ENCODE measurements at regions not wholly inside any gene's neighbourhood (a gene's known extent, or its start where the extent isn't known, plus 50 kb on each side); places are given as distances from the start of the nearest gene placed in this dataset.

DNA sequence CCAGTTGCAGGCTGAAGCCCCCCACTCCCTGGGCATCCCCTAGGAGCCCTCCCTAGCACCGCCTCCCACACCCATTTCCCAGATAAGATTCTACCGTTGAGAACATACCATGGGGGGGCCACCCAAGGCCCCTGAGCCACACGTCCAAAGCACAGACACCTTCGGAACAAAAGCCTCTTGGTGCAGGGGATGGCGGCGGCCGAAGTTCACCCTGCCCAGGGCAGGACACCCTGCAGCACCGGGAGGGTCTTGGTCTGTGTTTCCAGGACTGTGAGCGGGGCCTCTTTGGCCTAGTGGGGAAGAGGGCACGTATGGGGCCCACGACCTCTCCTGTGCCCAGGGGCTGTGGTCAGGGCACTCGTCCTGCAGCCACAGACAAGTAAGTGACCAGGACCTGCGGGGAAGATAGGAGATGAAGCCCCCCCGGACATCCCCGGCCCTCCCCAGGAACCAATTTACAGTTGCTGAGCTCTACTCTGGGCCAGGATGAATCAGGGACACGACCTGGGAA, 154.3 kb upstream of the C14orf180 start:
- Histone ChIP-seq H3K4me1 (ENCODE audit: insufficient read depth, low read length) (no peaks in the 10 kb centered on the region), H3K79me2 (ENCODE audit: insufficient read depth, low read length) (no peaks in the 10 kb centered on the region), H3K9me3 (ENCODE audit: low read depth, low read length) (no peaks in the 10 kb centered on the region), H3K4me2 (ENCODE audit: insufficient read depth, low read length) (no peak overlapping the region), H3K27me3 (ENCODE audit: insufficient read depth, low read length) (no peaks in the 10 kb centered on the region), H3K36me3 (ENCODE audit: insufficient read depth, low read length) (no peaks in the 10 kb centered on the region), H3K4me3 (ENCODE audit: insufficient read depth, low read length) (no peak overlapping the region), H4K20me1 (ENCODE audit: insufficient read depth, low read length) (no peaks in the 10 kb centered on the region), H3K27ac (ENCODE audit: low read depth, low read length) (no peak overlapping the region), H2AFZ (ENCODE audit: low read length) (no peak overlapping the region)
- TF ChIP-seq, protein P1, sequence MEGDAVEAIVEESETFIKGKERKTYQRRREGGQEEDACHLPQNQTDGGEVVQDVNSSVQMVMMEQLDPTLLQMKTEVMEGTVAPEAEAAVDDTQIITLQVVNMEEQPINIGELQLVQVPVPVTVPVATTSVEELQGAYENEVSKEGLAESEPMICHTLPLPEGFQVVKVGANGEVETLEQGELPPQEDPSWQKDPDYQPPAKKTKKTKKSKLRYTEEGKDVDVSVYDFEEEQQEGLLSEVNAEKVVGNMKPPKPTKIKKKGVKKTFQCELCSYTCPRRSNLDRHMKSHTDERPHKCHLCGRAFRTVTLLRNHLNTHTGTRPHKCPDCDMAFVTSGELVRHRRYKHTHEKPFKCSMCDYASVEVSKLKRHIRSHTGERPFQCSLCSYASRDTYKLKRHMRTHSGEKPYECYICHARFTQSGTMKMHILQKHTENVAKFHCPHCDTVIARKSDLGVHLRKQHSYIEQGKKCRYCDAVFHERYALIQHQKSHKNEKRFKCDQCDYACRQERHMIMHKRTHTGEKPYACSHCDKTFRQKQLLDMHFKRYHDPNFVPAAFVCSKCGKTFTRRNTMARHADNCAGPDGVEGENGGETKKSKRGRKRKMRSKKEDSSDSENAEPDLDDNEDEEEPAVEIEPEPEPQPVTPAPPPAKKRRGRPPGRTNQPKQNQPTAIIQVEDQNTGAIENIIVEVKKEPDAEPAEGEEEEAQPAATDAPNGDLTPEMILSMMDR (IDR thresholded peaks at IDR 0.05; ENCODE audit: extremely low read depth, low read depth, low read length): no peak
- DNase-seq (ENCODE audit: insufficient read length, low spot score, missing footprints): peak; percentile 13

GRCh38 chr14:104425763-104426646, 153.6 kb upstream of the C14orf180 start:
- no peak overlapping the region for H2AFZ ChIP-seq (ENCODE audit: low read length)
- H3K4me1 ChIP-seq (ENCODE audit: insufficient read depth, low read length): no peaks in the 10 kb centered on the region
- no peaks in the 10 kb centered on the region for H3K36me3 ChIP-seq (ENCODE audit: insufficient read depth, low read length)
- H3K4me2 ChIP-seq (ENCODE audit: insufficient read depth, low read length): no peak overlapping the region
- H3K27ac ChIP-seq (ENCODE audit: low read depth, low read length): no peak overlapping the region
- no peaks in the 10 kb centered on the region for H4K20me1 ChIP-seq (ENCODE audit: insufficient read depth, low read length)
- no peaks in the 10 kb centered on the region for H3K79me2 ChIP-seq (ENCODE audit: insufficient read depth, low read length)
- peak; percentile 85 for DNase-seq (ENCODE audit: insufficient read length, low spot score, missing footprints)
- H3K4me3 ChIP-seq (ENCODE audit: insufficient read depth, low read length): no peak overlapping the region
- TF ChIP-seq, protein P1 (IDR thresholded peaks at IDR 0.05; ENCODE audit: extremely low read depth, low read depth, low read length): no peak
- no peaks in the 10 kb centered on the region for H3K27me3 ChIP-seq (ENCODE audit: insufficient read depth, low read length)
- no peaks in the 10 kb centered on the region for H3K9me3 ChIP-seq (ENCODE audit: low read depth, low read length)

DNA sequence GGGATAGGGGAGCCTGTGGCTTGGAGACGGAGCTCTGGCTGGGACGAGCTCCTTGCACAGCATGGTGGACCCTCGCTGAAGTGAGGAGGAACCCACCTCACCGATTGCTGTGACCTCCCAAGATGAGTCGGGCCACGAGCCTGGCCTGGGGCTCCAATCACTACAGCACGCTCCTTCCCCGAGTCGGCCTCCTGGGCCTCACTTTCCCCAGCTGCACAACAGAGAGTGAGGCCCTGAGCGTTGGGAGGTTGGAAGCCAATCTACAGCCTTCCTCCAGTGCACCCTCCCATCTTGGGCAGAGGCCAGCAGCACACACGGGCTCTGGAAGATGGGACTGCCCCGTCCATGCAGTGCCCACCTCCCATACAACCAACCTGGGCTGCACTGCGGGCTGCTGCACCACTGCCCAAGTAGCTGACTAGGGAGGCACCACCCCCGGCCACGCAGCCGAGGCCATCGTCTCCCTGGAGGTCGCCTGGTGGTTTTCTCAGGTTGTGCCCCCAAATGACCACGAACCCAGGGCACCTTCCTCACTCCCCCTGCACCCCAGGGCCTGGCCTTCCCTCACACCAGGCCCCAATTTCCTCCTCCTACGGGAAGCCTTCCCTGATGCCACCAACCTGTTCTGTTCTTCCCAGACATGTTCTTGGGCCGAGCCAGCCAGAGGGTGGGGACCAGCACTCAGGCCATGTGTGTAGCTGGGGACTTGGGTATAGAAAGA, 152.3 kb upstream of the C14orf180 start:
- no peaks in the 10 kb centered on the region for H3K27me3 ChIP-seq (ENCODE audit: insufficient read depth, low read length)
- no peak overlapping the region for H3K4me3 ChIP-seq (ENCODE audit: insufficient read depth, low read length)
- no peak overlapping the region for H2AFZ ChIP-seq (ENCODE audit: low read length)
- H3K4me2 ChIP-seq (ENCODE audit: insufficient read depth, low read length): no peak overlapping the region
- no peaks in the 10 kb centered on the region for H3K9me3 ChIP-seq (ENCODE audit: low read depth, low read length)
- H3K27ac ChIP-seq (ENCODE audit: low read depth, low read length): no peak overlapping the region
- TF ChIP-seq, protein P1 (IDR thresholded peaks at IDR 0.05; ENCODE audit: extremely low read depth, low read depth, low read length): no peak
- no peaks in the 10 kb centered on the region for H3K79me2 ChIP-seq (ENCODE audit: insufficient read depth, low read length)
- DNase-seq (ENCODE audit: insufficient read length, low spot score, missing footprints): peak; percentile 68
- H3K4me1 ChIP-seq (ENCODE audit: insufficient read depth, low read length): no peaks in the 10 kb centered on the region
- no peaks in the 10 kb centered on the region for H3K36me3 ChIP-seq (ENCODE audit: insufficient read depth, low read length)
- no peaks in the 10 kb centered on the region for H4K20me1 ChIP-seq (ENCODE audit: insufficient read depth, low read length)
